GM23248 (cell line): ENCODE measurements at regions not wholly inside any gene's neighbourhood (a gene's known extent, or its start where the extent isn't known, plus 50 kb on each side); places are given as distances from the start of the nearest gene placed in this dataset.
"Not testable (repeated sequence)": the region's sequence is repeated elsewhere in the genome, so short reads cannot be mapped to it uniquely, and the experiment has no call there.

ENCODE experiments used
- EZH2 ChIP-seq: fragments of 200-600 bp; sonication (generic); IDR thresholded peaks from 2 replicates; pipeline ENCODE4 v1.6.1; 2018; ENCODE audit warnings: antibody characterized with exemption, mild to moderate bottlenecking; ENCODE audit not compliant: insufficient read depth, poor library complexity, severe bottlenecking
- EZH2phosphoT487 ChIP-seq: fragments of 200-600 bp; sonication (generic); IDR thresholded peaks from 2 replicates; pipeline ENCODE4 v1.6.1; 2018; ENCODE audit warnings: antibody characterized with exemption, moderate library complexity, mild to moderate bottlenecking, low read depth; ENCODE audit not compliant: insufficient read depth

DNA sequence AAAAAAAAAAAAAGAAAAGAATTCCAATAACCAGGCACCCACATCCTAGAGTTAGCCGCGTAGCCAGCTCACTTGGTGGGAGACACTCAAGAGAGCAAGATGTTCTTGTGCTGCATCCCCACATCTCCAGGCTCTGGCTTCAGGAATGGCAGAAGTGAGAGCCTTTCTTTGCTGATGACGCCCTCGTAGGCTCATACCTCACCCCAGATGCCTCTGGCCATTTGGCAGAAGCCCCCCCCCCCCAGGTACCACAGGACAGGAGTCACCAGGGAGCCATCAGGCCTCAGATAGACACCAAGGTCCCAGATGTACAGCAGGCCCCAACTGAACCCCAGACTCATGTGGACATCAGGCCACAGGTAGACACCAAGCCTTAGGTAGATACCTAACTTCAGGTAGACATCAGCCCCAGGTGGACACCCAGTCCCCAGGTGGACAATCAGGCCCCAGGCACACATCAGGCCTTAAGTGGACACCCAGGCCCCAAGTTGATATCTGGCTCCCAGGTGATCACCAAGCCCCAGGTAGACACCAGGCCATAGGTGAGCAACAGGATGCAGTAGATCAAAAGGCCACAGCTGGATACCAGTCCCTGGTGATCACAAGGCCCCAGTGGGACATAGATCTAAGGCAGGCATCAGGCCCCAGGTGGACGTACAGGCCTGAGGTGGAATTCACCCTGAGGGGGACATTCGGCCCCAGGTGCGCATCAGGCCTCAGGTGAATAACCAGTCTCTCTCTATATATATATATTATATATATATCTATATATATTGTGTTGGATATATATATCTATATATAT is 202.5 kb downstream of the POTEM start:
- not testable (repeated sequence) for TF ChIP-seq EZH2, EZH2phosphoT487
